ENCODE measurements at regions not wholly inside any gene's neighbourhood (a gene's known extent, or its start where the extent isn't known, plus 50 kb on each side); places are given as distances from the start of the nearest gene placed in this dataset.

DNA sequence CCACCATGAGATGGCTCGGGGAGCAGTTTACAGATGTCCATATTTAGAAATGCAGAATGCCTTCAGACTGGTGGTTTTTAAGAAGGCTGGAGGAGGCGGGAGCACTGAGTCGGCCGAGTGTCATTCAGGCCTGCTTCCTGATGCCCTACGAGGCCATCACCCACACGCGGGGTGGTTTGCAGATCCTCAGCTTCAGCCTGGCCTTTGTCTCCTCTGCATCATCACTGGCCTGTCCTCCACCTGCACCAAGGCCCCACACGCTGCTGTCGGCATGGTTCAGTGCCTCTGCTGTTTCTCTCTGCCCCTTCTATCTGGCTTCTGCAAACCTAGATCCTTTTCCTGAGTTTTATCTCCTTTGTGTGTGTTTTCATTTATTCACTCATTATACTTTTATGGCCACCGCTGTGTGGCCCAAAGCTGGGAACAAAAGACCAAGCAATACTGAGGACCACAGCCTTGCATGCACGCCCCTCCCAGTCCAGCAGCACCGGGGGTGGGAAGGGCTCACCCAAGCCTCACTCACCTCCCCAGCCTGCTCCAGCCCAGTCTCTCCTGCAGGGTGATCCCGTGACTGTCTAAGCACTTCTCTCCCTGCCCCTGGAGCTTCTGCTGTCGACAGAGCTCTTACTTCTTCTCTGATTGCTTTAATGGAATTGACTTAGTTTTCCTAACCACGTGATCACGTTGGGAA, 240.8 kb downstream of the TEX29 start:
- DNase-seq (peak in 1 of 2 donors; percentile 50), ATAC-seq (ENCODE audit: low FRiP score) (no peak)
- WGBS, 2 donors: 80 to 81% methylated on average over 16 of the region's 16 CpGs
- Histone ChIP-seq H3K4me1 (ENCODE audit: control insufficient read depth in 1 of 2, insufficient read depth in 2 of 2, low read length in 2 of 2) (no peaks in the 10 kb centered on the region), H3K36me3 (ENCODE audit: control insufficient read depth in 1 of 2, insufficient read depth in 2 of 2, low read length in 1 of 2) (no peaks in the 10 kb centered on the region), H3K4me3 (ENCODE audit: low read length in 2 of 2) (no peak overlapping the region), H3K9me3 (ENCODE audit: control insufficient read depth, low read length) (no peaks in the 10 kb centered on the region), H3K27me3 (ENCODE audit: control insufficient read depth in 1 of 2, insufficient read depth in 2 of 2, low read length in 1 of 2) (no peaks in the 10 kb centered on the region), H3K27ac (ENCODE audit: low read depth in 1 of 2, low read length in 2 of 2) (no peak overlapping the region)
- intact Hi-C loops (cut with DNase I): no loop called here

DNA sequence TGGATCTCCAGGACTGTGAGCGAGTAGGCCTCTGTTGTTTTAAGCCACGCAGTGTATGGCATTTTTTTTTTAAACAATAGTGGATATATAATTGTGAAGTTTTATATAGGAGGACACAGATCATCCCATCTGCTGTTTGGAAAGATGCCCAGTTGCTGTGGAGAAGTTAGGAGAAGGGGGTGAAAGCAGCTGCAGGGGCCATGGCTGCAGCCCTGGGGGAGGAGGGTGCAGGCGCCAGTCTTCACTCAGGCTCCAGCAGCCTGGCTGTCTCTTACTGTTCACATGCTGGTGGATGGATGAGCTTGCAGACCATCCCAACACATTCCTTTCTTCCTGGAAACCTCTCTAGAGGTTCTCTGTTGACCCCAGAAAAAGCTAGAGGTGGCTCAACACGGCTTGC, 242.3 kb downstream of the TEX29 start:
- Histone ChIP-seq H3K27ac (ENCODE audit: low read depth in 1 of 2, low read length in 2 of 2) (no peak overlapping the region), H3K9me3 (ENCODE audit: control insufficient read depth, low read length) (no peaks in the 10 kb centered on the region), H3K36me3 (ENCODE audit: control insufficient read depth in 1 of 2, insufficient read depth in 2 of 2, low read length in 1 of 2) (no peaks in the 10 kb centered on the region), H3K4me3 (ENCODE audit: low read length in 2 of 2) (no peak overlapping the region), H3K4me1 (ENCODE audit: control insufficient read depth in 1 of 2, insufficient read depth in 2 of 2, low read length in 2 of 2) (no peaks in the 10 kb centered on the region), H3K27me3 (ENCODE audit: control insufficient read depth in 1 of 2, insufficient read depth in 2 of 2, low read length in 1 of 2) (no peaks in the 10 kb centered on the region)
- 69 to 70% methylated on average over 4 of the region's 4 CpGs for WGBS, 2 donors
- ATAC-seq (ENCODE audit: low FRiP score) (no peak), DNase-seq (peak in 1 of 2 donors; percentile 30)
- intact Hi-C loops (cut with DNase I): no loop called here

DNA sequence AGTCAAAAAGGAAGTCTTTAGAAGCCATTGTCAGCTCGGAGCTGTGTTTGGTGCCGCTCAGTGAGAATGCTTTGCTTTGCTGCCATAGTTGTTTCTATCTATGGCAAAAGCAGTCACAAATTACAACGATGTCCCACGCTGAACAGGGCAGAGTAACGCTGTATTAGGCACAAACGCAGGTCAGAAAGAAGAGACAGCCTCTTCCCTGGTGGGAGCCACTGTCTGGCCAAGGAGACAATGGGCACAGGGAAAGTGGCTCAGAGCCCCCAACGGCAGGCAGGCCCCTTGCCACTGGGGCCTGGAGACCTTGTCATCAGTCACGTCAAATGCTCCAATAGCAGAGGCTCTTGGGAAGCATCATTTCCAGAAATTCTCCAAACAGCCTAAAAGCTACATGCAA, 244.2 kb downstream of the TEX29 start:
- intact Hi-C loops (cut with DNase I): no loop called here
- Histone ChIP-seq H3K27ac (ENCODE audit: low read depth in 1 of 2, low read length in 2 of 2) (no peak overlapping the region), H3K36me3 (ENCODE audit: control insufficient read depth in 1 of 2, insufficient read depth in 2 of 2, low read length in 1 of 2) (no peaks in the 10 kb centered on the region), H3K27me3 (ENCODE audit: control insufficient read depth in 1 of 2, insufficient read depth in 2 of 2, low read length in 1 of 2) (no peaks in the 10 kb centered on the region), H3K9me3 (ENCODE audit: control insufficient read depth, low read length) (peaks cover 5% of the 10 kb centered on the region), H3K4me1 (ENCODE audit: control insufficient read depth in 1 of 2, insufficient read depth in 2 of 2, low read length in 2 of 2) (no peaks in the 10 kb centered on the region), H3K4me3 (ENCODE audit: low read length in 2 of 2) (no peak overlapping the region)
- peak in 1 of 2 donors; percentile 23 for DNase-seq
- no peak for ATAC-seq (ENCODE audit: low FRiP score)
- 55% methylated on average over 8 of the region's 8 CpGs for WGBS, 2 donors

DNA sequence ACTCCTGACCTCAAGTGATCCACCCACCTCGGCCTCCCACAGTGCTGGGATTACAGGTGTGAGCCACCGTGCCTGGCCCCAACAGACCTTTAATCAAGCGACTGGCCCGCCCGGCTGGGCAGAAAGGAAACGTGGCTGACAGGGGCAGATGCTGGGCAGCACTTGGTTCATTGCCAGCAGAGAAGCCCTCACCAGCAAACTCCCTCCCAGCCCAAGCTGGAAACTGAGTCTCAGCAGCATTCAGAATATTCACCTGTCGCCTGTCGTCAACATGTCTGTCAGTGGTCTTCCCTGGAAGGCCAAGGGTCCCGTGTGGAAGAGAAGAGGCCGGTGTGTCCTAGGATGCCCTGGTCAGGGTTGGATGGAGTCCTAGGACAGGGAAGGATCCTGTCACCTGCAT, 245.0 kb downstream of the TEX29 start:
- no peak for ATAC-seq (ENCODE audit: low FRiP score)
- Histone ChIP-seq H3K9me3 (ENCODE audit: control insufficient read depth, low read length) (peaks cover 5% of the 10 kb centered on the region), H3K27ac (ENCODE audit: low read depth in 1 of 2, low read length in 2 of 2) (no peak overlapping the region), H3K27me3 (ENCODE audit: control insufficient read depth in 1 of 2, insufficient read depth in 2 of 2, low read length in 1 of 2) (no peaks in the 10 kb centered on the region), H3K4me3 (ENCODE audit: low read length in 2 of 2) (no peak overlapping the region), H3K4me1 (ENCODE audit: control insufficient read depth in 1 of 2, insufficient read depth in 2 of 2, low read length in 2 of 2) (no peaks in the 10 kb centered on the region), H3K36me3 (ENCODE audit: control insufficient read depth in 1 of 2, insufficient read depth in 2 of 2, low read length in 1 of 2) (no peaks in the 10 kb centered on the region)
- DNase-seq: peak in 1 of 2 donors; percentile 64
- WGBS, 2 donors: 78 to 83% methylated on average over 10 of the region's 10 CpGs
- intact Hi-C loops (cut with DNase I): no loop called here

DNA sequence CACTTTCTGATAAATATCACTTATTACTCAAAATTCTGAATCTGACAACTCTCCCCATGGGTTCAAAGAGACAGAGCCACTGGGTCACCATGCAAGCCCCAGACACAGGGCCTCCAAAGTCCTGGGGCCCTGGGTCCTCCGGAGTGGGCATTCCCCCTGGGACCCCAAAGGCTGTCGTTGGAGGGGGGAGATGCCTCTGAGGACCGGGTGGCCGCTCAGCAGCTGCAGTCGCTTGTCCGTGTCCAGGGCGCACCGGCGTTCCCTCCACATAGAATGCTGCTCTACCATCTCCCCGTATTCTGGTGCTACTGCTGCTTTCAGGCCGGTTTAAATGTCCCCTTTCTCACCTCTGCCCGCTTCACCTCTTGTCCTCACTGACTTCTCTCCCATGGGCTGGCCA, 246.1 kb downstream of the TEX29 start:
- no peaks in the 10 kb centered on the region for H3K27me3 ChIP-seq (ENCODE audit: control insufficient read depth in 1 of 2, insufficient read depth in 2 of 2, low read length in 1 of 2)
- no peaks in the 10 kb centered on the region for H3K36me3 ChIP-seq (ENCODE audit: control insufficient read depth in 1 of 2, insufficient read depth in 2 of 2, low read length in 1 of 2)
- 88 to 92% methylated on average over 12 of the region's 12 CpGs for WGBS, 2 donors
- DNase-seq (peak in 1 of 2 donors; percentile 51), ATAC-seq (ENCODE audit: low FRiP score) (no peak)
- intact Hi-C loops (cut with DNase I): no loop called here
- H3K27ac ChIP-seq (ENCODE audit: low read depth in 1 of 2, low read length in 2 of 2): no peak overlapping the region
- no peak overlapping the region for H3K4me3 ChIP-seq (ENCODE audit: low read length in 2 of 2)
- no peaks in the 10 kb centered on the region for H3K4me1 ChIP-seq (ENCODE audit: control insufficient read depth in 1 of 2, insufficient read depth in 2 of 2, low read length in 2 of 2)
- H3K9me3 ChIP-seq (ENCODE audit: control insufficient read depth, low read length): peaks cover 5% of the 10 kb centered on the region

DNA sequence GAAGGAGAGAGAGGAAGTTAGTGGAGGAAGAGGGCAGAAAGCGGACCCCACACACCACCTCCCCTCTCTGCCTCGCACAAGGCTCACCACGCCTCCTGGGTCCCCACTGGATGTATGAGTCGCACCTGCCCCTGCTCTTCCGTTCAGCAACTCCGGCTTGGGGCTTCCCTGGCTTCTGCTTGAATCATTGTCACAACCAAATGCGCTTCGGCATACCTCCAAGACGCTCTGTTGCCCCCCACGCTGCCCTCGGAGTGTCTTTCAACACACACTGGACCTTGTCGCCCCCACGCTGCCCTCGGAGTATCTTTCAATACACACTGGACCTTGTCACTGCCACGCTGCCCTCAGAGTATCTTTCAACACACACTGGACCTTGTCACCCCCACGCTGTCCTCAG, 247.2 kb downstream of the TEX29 start:
- WGBS, 2 donors: 81 to 87% methylated on average over 16 of the region's 16 CpGs
- DNase-seq: peak in 1 of 2 donors; percentile 41
- intact Hi-C loops (cut with DNase I): no loop called here

DNA sequence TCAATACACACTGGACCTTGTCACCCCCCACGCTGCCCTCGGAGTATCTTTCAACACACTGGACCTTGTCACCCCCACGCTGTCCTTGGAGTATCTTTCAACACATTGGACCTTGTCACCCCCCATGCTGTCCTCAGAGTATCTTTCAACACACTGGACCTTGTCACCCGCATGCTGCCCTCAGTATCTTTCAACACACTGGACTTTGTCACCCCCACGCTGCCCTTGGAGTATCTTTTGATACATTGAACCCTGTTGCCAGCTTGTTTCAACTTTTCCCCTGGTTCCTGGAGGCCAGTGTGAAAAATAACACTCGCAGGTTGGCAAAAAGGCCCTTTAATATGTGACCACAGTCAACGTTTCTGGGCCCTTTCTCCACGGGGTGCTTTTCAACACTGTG, 247.8 kb downstream of the TEX29 start:
- Histone ChIP-seq H3K27me3 (ENCODE audit: control insufficient read depth in 1 of 2, insufficient read depth in 2 of 2, low read length in 1 of 2) (no peaks in the 10 kb centered on the region), H3K9me3 (ENCODE audit: control insufficient read depth, low read length) (peaks cover 8% of the 10 kb centered on the region), H3K4me1 (ENCODE audit: control insufficient read depth in 1 of 2, insufficient read depth in 2 of 2, low read length in 2 of 2) (no peaks in the 10 kb centered on the region), H3K4me3 (ENCODE audit: low read length in 2 of 2) (no peak overlapping the region), H3K27ac (ENCODE audit: low read depth in 1 of 2, low read length in 2 of 2) (no peak overlapping the region), H3K36me3 (ENCODE audit: control insufficient read depth in 1 of 2, insufficient read depth in 2 of 2, low read length in 1 of 2) (no peaks in the 10 kb centered on the region)
- ATAC-seq (ENCODE audit: low FRiP score) (no peak), DNase-seq (no peak)
- WGBS, 2 donors: 72 to 75% methylated on average over 8 of the region's 8 CpGs
- intact Hi-C loops (cut with DNase I): no loop called here

More for the DNA sequence above, 247.2 kb downstream of the TEX29 start:
- H3K27ac ChIP-seq (ENCODE audit: low read depth in 1 of 2, low read length in 2 of 2): no peak overlapping the region
- no peak overlapping the region for H3K4me3 ChIP-seq (ENCODE audit: low read length in 2 of 2)
- no peaks in the 10 kb centered on the region for H3K4me1 ChIP-seq (ENCODE audit: control insufficient read depth in 1 of 2, insufficient read depth in 2 of 2, low read length in 2 of 2)
- H3K9me3 ChIP-seq (ENCODE audit: control insufficient read depth, low read length): peaks cover 5% of the 10 kb centered on the region
- ATAC-seq (ENCODE audit: low FRiP score): no peak
- H3K27me3 ChIP-seq (ENCODE audit: control insufficient read depth in 1 of 2, insufficient read depth in 2 of 2, low read length in 1 of 2): no peaks in the 10 kb centered on the region
- no peaks in the 10 kb centered on the region for H3K36me3 ChIP-seq (ENCODE audit: control insufficient read depth in 1 of 2, insufficient read depth in 2 of 2, low read length in 1 of 2)

DNA sequence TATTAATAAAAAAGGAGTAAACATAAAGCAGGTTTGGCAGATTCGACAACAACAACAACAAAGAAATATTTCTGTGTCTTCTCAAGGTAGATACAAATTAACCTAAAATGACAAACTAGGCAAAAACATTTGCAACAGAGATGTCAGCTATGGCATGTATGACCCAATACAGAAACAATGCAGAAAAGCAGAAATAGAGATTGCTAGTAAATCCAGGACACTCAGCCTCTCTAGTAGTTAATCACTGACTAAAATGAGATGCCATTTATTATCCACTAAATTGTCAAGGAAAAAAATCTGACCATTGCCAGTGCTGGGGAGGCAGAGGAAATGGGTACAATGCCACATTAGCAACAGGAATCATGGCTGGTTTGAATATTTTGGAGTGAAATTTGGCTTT, 250.5 kb downstream of the TEX29 start:
- 70 to 83% methylated on average over 1 of the region's 1 CpG for WGBS, 2 donors
- no peak overlapping the region for H3K27ac ChIP-seq (ENCODE audit: low read depth in 1 of 2, low read length in 2 of 2)
- intact Hi-C loops (cut with DNase I): no loop called here
- no peak overlapping the region for H3K4me3 ChIP-seq (ENCODE audit: low read length in 2 of 2)
- no peaks in the 10 kb centered on the region for H3K27me3 ChIP-seq (ENCODE audit: control insufficient read depth in 1 of 2, insufficient read depth in 2 of 2, low read length in 1 of 2)
- ATAC-seq (ENCODE audit: low FRiP score): no peak
- DNase-seq: no peak
- H3K36me3 ChIP-seq (ENCODE audit: control insufficient read depth in 1 of 2, insufficient read depth in 2 of 2, low read length in 1 of 2): no peaks in the 10 kb centered on the region
- H3K9me3 ChIP-seq (ENCODE audit: control insufficient read depth, low read length): peaks cover 15% of the 10 kb centered on the region
- no peaks in the 10 kb centered on the region for H3K4me1 ChIP-seq (ENCODE audit: control insufficient read depth in 1 of 2, insufficient read depth in 2 of 2, low read length in 2 of 2)

DNA sequence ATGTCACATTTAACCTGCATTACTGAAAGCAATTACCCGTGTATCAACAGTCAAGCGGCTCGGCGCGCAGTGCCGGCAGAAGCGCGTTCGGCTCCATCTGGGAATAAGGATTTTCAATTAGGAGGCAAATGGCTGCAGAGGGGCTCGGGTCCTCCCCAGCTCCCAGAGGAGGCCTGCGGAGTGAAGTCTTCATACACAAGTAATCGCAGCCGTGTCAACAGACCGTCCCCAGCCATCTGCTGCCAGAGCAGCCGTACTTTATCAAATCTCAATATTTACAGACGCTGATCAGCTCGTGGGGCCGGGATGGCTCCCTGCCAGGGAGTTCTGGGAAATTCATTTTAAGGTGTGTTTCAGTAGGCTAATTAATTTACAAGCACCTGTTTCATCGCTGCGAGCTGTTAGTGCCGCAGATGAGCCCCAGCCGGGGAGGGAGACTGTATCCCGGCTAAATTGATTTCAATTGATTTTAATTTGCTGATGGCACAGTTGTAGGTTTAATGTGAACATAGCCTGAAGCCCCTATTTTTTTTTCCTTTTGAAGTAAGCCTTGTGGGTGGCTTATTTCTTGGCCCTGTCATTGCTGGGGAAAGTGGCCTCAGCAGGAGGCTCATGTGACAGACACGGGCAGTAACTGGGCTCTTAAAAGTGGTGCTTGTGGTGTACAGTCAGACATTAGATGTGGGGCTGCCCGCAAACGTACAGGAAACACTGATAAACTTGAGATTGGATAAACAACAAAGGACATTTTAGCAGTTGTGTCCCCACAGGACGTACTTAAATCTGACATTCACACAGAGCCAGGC, 252.7 kb downstream of the TEX29 start:
- DNase-seq (peak in 1 of 2 donors; percentile 58), ATAC-seq (ENCODE audit: low FRiP score) (no peak)
- Histone ChIP-seq H3K27ac (ENCODE audit: low read depth in 1 of 2, low read length in 2 of 2) (no peak overlapping the region), H3K36me3 (ENCODE audit: control insufficient read depth in 1 of 2, insufficient read depth in 2 of 2, low read length in 1 of 2) (no peaks in the 10 kb centered on the region), H3K4me1 (ENCODE audit: control insufficient read depth in 1 of 2, insufficient read depth in 2 of 2, low read length in 2 of 2) (no peaks in the 10 kb centered on the region), H3K4me3 (ENCODE audit: low read length in 2 of 2) (no peak overlapping the region), H3K27me3 (ENCODE audit: control insufficient read depth in 1 of 2, insufficient read depth in 2 of 2, low read length in 1 of 2) (no peaks in the 10 kb centered on the region), H3K9me3 (ENCODE audit: control insufficient read depth, low read length) (peaks cover 15% of the 10 kb centered on the region)
- 72 to 76% methylated on average over 27 of the region's 27 CpGs for WGBS, 2 donors
- intact Hi-C loops (cut with DNase I): no loop called here

Measured in aorta (tissue), 5 donors.